NCI-H2107 treated with DMSO at 0.1 percent for 48 hours (cell line): ENCODE measurements at regions not wholly inside any gene's neighbourhood (a gene's known extent, or its start where the extent isn't known, plus 50 kb on each side); places are given as distances from the start of the nearest gene placed in this dataset.
"Not testable (repeated sequence)": the region's sequence is repeated elsewhere in the genome, so short reads cannot be mapped to it uniquely, and the experiment has no call there.

ENCODE experiments used
- DNase-seq: peaks from one replicate; lab custom pipeline; 2025; ENCODE audit not compliant: unreplicated experiment; lab: John Stamatoyannopoulos, UW

DNA sequence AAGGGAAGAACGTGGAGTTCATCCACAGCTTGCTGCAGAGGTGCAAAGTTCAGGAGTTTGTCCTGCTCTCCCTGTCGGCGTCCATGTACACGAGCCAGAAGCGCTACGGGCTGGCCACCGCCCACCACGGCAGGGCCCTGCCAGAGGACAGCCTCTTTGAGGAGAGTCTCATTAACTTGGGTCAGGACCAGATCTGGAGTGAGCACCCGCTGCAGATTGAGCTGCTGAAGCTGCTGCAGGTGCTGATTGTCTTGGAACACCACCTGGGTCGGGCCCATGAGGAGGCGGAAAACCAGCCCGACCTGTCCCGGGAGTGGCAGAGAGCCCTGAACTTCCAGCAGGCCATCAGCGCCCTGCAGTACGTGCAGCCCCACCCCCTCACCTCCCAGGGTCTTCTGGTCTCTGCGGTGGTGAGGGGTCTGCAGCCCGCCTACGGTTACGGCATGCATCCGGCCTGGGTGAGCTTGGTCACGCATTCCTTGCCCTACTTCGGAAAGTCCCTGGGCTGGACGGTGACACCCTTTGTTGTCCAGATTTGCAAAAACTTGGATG lies 73.8 kb upstream of the MORC3 start:
- DNase-seq: no peak

DNA sequence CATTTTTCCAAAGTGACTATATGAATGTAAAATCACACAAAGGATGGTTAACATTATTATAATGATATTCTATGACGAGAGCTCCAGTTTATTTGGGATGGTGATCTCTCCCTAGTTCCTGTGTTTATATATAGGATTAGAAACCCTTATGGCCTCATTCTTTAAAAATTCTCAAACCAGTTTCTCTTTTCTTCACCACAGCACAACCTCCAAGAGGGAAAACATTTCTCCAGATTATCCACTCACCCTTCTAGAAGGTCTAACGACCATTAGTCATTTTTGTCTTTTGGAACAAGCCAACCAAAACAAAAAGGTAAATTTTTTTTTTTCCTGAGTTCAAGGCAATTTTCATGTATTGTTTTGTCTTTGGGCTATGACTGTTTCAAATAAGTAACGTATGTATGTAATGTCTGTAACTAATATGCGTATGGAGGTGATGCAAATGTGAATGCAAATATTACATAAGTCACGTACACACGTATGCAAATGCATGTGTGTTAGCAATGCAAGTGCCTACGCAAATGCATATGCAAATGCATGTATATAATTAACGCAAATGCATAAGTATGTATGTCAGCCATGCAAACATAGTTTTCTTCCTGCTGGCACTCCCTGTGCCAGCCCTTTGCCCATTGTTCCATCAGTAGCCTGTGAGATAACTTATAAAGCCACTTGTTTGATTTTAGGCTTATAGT lies 72.5 kb upstream of the MORC3 start:
- DNase-seq: no peak

DNA sequence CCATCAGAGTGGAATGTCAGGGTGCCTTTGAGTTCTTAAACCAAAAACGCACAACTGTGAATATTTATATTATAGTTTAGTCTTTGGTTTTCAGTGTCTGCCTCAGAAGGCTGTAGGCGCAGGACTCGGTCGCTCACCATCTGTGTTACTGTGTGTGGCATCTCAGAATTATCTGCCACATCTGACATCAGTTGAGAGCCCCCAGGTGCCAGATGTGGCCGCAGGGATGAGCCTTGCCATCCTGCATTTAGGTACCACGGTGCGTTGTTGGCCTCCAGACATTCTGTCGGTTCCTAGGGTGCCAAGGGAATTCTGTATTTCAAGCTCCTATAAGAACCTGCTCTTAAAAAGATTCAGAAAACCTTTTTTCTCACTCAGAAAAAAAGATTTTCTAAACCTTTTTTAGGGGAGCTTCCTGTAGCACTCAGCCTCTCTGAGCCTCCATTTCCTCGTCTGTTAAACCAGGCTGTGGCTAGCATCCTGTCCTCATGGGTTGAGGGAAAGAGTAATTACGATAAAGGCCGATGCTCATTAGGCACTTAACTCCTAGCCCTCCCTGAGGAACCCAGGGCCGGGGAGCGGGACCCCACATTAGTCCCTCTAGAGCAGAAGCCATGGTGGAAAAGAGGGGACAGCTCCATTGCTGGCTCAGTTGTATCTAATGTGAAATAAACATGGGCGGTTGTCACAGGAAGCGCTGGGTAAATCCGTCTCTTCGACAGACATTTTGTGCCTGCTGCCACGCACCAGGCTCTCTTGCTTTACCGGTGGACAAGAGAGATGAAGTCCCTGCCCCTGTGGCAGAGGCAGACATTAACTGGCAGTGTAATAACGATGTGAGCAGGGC lies 70.2 kb upstream of the MORC3 start:
- no peak for DNase-seq

DNA sequence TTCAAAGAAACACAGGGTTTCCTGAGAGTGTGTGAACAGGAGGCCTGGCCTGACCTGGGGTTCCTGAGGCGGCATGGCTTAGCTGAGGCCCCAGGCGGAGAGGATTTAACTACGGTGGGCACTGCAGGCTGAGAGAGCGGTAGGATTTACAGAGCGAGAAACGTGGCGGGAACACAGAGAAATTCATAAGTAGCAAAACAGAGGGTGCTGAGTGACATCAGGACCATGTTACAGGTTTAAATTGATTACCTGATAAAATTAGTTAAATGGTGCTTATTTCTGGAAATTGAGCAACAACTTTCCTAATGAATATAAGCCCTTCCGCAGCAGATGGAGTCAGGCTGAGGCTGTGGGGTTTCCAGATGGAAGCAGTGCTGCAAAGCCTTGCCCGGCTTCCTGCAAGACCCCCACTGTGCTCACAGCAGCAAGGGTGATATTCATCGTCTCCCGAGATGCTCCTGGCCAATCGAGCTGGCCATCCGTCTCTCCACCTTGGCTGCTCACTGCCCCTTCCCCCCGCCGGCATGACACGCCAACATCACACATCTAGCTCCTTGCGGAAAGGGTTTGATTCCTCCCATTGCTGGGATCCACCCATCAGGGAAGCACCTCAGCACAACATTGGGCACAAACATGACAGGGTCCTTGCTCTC lies 69.4 kb upstream of the MORC3 start:
- no peak for DNase-seq

DNA sequence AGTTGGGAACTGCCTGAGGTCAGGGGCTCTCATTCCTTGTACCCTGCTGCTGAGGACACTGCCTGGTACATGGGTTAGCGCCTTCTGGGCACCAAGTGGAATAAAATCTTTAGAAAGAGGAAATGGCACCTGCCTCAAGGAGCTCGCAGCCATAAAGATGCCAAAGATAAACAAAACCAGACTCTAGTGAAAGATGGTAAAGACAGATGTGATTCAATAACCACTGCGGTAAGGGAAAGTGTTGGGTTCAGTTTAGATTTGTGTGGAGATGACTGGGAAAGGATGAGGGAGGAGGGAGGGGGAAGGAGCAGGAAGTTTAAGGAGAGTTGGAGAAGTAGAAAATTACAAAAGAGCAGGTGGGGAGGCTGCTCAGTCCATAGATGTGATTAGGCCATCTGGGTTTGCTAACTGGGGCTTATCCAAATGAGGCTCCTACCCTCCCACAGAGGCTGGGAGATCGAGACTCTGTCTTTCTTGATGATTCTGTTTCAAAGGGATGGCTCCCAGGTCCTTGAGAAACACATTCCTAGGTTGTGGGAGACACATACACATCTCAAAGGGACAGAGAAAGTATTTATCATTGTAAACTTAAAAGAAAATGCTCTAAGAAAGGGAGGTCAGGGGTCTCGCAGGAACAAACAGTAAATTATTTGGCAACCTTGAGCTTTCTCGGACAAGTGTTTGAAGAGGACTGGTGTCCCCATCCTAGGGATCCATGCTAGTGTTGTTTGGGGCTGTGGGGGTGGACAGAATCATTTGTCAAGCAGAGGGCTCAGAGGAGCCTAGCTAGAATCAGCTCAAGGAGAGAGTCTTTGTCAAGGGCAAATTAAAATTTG lies 65.7 kb upstream of the MORC3 start:
- DNase-seq: no peak

DNA sequence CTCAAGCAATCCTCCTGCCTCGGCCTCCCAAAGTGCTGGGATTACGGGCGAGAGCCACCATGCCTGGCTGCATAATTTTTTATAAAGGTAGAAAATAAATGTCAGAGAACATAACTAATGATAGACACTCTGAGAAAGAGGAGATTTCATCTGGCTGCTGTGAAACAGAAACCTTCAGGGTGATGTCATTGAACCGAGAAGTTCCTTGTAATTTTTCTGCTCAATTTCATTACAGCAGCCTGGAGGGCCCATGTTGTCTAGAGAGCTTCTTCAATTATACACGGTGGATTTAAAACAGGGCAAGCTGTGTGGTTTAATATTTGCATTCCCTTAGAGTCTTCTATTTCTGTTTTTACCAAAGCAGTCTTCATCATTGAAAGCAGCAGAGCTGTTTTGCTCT lies 64.3 kb upstream of the MORC3 start:
- no peak for DNase-seq

DNA sequence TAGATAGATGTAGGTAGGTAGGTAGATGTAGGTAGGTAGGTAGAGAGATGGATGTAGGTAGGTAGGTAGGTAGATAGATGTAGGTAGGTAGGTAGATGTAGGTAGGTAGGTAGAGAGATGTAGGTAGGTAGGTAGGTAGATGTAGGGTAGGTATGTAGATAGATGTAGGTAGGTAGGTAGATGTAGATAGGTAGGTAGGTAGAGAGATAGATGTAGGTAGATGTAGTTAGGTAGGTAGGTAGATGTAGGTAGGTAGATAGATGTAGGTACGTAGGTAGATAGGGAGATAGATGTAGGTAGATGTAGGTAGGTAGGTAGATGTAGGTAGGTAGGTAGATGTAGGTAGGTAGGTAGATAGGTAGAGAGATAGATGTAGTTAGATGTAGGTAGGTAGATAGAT lies 62.3 kb upstream of the MORC3 start:
- no peak for DNase-seq

DNA sequence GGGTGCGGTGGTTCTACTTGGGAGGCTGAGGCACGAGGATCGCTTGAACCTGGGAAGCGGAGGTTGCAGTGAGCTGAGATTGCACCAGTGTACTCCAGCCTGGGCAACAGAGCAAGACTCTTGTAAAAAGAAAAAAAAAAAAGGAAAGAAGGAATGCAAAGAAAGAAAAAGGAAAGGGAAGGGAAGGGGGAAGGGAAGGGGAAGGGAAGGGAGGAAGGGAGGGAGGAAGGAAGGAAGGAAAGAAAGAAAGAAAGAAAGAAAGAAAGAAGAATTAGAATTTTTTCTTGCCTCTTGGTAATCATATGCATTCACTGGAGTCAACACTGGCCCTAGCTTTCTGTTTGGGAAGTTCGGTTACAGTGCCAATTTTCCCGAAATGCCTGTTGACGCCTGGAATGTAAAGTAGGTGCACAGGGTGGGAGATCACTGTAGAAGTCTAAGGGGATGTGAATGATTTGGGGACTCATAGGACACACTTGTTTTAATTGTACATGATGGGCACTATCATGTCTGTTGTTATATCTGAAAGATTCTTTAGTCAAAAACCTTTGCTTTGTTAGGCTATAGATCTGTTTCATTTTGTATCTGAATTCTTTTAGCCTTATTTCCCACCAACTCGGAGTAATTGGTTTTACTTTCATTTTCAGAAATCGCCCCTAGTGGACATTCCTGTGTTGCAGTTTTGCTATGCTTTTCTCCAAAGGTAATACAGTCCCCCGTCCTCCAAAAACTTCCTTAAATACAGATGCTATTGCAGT lies 59.8 kb upstream of the MORC3 start:
- peak; percentile 74 for DNase-seq

DNA sequence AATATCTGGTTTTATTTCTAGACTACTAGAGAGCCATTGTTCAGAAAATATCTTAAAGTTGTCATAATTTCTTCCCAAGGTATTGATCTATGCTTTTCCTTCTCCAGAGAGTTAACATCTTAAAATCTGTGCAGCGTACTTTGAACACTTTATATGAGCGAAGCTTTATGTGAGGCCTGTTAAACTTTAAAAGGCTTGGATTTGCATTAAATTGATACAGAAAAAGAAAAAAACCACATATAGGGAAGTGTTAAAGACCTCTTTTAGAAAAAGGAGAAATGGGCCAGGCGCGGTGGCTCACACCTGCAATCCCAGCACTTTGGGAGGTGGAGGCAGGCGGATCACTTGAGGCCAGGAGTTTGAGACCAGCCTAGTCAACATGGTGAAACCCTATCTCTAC lies 59.2 kb upstream of the MORC3 start:
- DNase-seq: no peak

DNA sequence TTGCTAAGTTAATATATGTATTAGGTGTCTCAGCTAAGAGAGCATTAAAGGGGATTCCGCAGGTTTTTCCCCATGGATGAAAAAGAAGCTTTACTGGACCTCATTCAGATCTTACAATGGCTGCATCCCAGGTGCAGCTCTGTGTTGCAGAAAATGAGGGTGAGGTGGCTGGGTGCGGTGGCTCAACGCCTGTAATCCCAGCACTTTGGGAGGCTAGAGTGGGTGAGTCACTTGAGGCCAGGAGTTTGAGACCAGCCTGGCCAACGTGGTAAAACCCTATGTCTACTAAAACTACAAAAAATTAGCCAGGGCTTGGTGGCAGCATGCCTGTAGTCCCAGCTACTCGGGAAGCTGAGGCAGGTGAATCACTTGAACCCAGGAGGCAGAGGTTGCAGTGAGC lies 58.5 kb upstream of the MORC3 start:
- no peak for DNase-seq

DNA sequence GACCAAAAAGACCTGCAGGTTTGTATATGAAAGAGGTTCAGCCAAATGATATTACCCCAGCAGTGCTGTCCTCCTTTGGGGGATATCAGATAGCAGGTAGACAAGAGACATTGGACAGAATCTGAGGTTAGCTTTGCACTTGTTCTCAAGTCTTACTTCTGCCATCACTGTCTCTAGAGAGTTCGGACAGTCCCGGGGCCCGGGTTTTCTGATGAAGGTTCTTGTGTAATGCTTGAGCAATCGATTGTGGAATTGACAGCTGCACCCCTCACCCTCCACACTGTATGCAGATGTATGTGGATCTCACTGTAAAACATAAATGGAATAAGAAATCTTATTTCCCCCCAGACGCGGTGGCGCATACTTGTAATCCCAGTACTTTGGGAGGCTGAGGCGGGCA lies 56.2 kb upstream of the MORC3 start:
- DNase-seq: peak; percentile 77

DNA sequence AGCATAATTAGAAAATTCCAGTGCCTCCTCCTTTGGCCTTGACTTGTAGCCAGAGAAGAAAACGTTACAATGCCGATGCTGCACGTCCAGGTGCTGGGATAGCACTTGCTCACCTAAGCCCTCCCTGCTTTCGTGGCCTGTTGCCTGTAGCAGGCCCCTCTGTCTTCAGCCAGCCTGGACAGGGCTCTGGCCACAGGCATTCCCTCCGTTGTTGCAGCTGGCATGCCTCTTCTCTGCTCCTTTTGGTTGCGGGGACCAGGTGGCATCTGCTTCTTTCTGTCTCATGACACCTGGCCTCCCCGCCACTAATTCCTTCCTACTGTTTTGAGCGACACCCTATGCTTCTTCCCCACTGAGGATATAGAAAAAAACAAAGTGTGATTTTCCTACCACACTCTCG lies 54.6 kb upstream of the MORC3 start:
- DNase-seq: peak; percentile 20

DNA sequence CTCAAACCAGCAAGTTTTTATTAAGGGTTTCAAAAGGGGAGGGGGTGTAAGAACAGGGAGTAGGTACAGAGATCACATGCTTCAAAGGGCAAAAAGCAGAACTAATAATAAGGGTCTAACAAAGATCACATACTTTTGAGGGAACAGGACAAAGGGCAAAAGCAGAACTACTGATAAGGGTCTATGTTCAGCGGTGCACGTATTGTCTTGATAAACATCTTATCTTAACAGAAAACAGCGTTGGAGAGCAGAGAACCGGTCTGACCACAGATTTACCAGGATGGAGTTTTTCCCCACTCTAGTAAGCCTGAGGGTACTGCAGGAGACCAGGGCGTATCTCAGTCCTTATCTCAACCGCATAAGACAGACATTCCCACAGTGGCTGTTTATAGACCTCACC lies 52.2 kb upstream of the MORC3 start:
- DNase-seq: not testable (repeated sequence)

DNA sequence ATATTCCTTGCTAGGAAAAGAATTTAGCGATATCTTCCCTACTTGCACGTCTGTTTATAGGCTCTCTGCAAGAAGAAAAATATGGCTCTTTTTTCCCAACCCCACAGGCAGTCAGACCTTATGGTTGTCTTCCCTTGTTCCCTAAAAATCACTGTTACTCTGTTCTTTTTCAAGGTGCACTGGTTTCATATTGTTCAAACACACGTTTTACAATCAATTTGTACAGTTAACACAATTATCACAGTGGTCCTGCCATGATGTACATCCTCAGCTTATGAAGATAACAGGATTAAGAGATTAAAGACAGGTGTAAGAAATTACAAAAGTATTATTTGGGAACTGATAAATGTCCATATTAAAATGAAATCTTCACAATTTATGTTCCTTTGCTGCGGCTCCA lies 51.7 kb upstream of the MORC3 start:
- DNase-seq: not testable (repeated sequence)
